Testis (tissue), 2 donors: ENCODE measurements at regions not wholly inside any gene's neighbourhood (a gene's known extent, or its start where the extent isn't known, plus 50 kb on each side); places are given as distances from the start of the nearest gene placed in this dataset.

Source experiments
- POLR2A ChIP-seq: fragments of 450-650 bp; IDR thresholded peaks from one replicate; pipeline ENCODE4 v1.6.1; 2017; ENCODE audit warnings: antibody characterized with exemption, mild to moderate bottlenecking, moderate library complexity
- TF ChIP-seq, protein P1 (sequence below), 3 experiments: fragments of 450-650 bp in 2 of 3; fragments of 200-600 bp in 1 of 3; sonication (generic) in 1 of 3; IDR thresholded peaks; one replicate each; pipeline ENCODE4 v1.5.1; 2016 to 2019; ENCODE audit warnings: antibody characterized with exemption in 3 of 3, mild to moderate bottlenecking in 2 of 3, moderate library complexity in 1 of 3

DNA sequence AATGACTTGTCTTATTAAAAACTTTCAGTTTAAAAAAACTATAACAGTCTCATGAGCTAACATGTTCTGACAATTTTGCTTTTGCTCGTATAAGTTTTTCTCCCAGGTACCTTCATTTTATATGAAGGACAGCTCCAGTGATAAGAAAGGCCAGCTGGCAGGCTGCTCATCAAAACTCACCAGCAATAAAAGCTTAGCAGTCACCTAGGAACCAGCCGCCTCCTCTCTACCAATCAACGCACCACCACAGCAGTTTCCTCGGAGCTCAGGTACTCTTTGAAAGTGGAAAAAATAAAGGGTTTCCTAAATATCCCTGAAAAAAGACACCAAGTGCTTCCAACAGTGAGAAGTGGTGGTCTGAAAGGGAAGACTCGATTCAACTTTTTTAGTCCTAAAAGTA, 100.9 kb upstream of the CCDC150 start:
- TF ChIP-seq, protein P1, sequence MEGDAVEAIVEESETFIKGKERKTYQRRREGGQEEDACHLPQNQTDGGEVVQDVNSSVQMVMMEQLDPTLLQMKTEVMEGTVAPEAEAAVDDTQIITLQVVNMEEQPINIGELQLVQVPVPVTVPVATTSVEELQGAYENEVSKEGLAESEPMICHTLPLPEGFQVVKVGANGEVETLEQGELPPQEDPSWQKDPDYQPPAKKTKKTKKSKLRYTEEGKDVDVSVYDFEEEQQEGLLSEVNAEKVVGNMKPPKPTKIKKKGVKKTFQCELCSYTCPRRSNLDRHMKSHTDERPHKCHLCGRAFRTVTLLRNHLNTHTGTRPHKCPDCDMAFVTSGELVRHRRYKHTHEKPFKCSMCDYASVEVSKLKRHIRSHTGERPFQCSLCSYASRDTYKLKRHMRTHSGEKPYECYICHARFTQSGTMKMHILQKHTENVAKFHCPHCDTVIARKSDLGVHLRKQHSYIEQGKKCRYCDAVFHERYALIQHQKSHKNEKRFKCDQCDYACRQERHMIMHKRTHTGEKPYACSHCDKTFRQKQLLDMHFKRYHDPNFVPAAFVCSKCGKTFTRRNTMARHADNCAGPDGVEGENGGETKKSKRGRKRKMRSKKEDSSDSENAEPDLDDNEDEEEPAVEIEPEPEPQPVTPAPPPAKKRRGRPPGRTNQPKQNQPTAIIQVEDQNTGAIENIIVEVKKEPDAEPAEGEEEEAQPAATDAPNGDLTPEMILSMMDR (IDR thresholded peaks at IDR 0.05) = no peak
- no peak for TF ChIP-seq POLR2A
